GM12864 (cell line): ENCODE measurements at regions not wholly inside any gene's neighbourhood (a gene's known extent, or its start where the extent isn't known, plus 50 kb on each side); places are given as distances from the start of the nearest gene placed in this dataset.

Experiments
- DNase-seq: peaks from one replicate; pipeline ENCODE4 v3.0.0-alpha.2; 2011; ENCODE audit warnings: low read depth
- H3K4me3 ChIP-seq: 2 replicates; pipeline ENCODE4 v1.5.1; 2011; ENCODE audit warnings: mild to moderate bottlenecking, low read depth, low read length, control low read depth
- CTCF ChIP-seq: IDR thresholded peaks from 2 replicates; pipeline ENCODE4 v1.5.1; 2011; ENCODE audit warnings: low read depth, mild to moderate bottlenecking, moderate library complexity, low read length, control low read depth, inconsistent platforms; ENCODE audit errors: missing control alignments

GRCh38 chr6:8583291-8583690, 147.9 kb upstream of the SLC35B3 start:
- no peak overlapping the region for H3K4me3 ChIP-seq
- no peak for TF ChIP-seq CTCF
- DNase-seq = no peak

- H3K4me3 ChIP-seq = no peak overlapping the region
- DNase-seq = no peak
- TF ChIP-seq CTCF = no peak
These were observed 144.0 kb upstream of the SLC35B3 start for GRCh38 chr6:8579372-8579771.

GRCh38 chr6:8578006-8578405, 142.7 kb upstream of the SLC35B3 start:
- no peak overlapping the region for H3K4me3 ChIP-seq
- TF ChIP-seq CTCF = no peak
- no peak for DNase-seq

- DNase-seq = no peak
- TF ChIP-seq CTCF = no peak
- no peak overlapping the region for H3K4me3 ChIP-seq
These were observed 139.6 kb upstream of the SLC35B3 start for GRCh38 chr6:8574749-8575468.

- no peak overlapping the region for H3K4me3 ChIP-seq
- no peak for DNase-seq
- no peak for TF ChIP-seq CTCF
These were observed 139.0 kb upstream of the SLC35B3 start for GRCh38 chr6:8574311-8574710.

GRCh38 chr6:8570256-8570920, 135.0 kb upstream of the SLC35B3 start:
- TF ChIP-seq CTCF = no peak
- H3K4me3 ChIP-seq = no peak overlapping the region
- no peak for DNase-seq

- no peak overlapping the region for H3K4me3 ChIP-seq
- no peak for TF ChIP-seq CTCF
- DNase-seq = no peak
These were observed 126.8 kb upstream of the SLC35B3 start for GRCh38 chr6:8562125-8562524.
